RWPE1 (cell line): ENCODE measurements at regions not wholly inside any gene's neighbourhood (a gene's known extent, or its start where the extent isn't known, plus 50 kb on each side); places are given as distances from the start of the nearest gene placed in this dataset.
"Not testable (repeated sequence)": the region's sequence is repeated elsewhere in the genome, so short reads cannot be mapped to it uniquely, and the experiment has no call there.

Experiments
- CTCF ChIA-PET: fragments of 350-600 bp; sonication (Branson Sonifier 250); formaldehyde crosslinking; extraction: SDS; loops from one replicate; lab custom pipeline; 2021; lab: Yijun Ruan, JAX
- POLR2A ChIA-PET: fragments of 400-600 bp; formaldehyde crosslinking; extraction: SDS; loops from one replicate; lab custom pipeline; 2020; ENCODE audit warnings: antibody characterized with exemption; ENCODE audit not compliant: low non-redundant PET; lab: Yijun Ruan, JAX
- DNase-seq: peaks from one replicate; pipeline ENCODE4 v3.0.0; 2012; ENCODE audit warnings: low spot score
- H3K27ac ChIP-seq: fragments of 450-650 bp; 2 replicates; pipeline ENCODE4 v1.5.1; 2017
- TF ChIP-seq, protein P1 (sequence below): fragments of 450-650 bp; conservative IDR thresholded peaks from 2 replicates; pipeline ENCODE4 v1.5.1; 2017; ENCODE audit warnings: low read depth, mild to moderate bottlenecking

DNA sequence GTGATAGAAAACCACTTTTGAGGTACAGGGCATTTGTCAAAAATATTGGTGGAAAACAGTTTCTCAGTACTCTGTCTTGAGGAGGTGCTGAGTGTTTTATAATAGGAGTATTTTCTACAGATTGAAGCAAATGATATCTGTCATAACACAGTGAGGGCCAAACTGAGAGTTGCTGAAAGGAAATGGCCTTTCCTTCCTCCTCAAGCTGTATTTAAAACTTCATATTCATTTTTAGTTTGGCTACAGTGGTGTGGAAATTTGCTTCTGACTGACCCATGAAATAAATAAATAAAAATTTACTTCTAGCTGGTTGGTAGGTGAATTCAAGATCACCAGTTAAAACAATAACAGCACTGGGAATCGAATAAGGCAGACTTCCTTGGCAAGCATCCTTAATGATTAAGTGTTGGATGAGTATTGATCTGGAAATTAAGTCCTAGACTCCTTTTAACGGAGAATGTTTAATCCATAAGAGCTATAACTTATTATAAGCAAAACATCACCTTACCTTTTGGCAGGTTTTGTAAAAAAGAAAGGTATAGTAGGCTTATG, 828.6 kb upstream of the CITED2 start:
- no peak for DNase-seq
- CTCF ChIA-PET, result interaction anchor here (0.6 kb wide), 1 partner anchor 603 kb away, joined by 3 read pairs; no protein-coding TSS in a partner anchor
- TF ChIP-seq, protein P1, sequence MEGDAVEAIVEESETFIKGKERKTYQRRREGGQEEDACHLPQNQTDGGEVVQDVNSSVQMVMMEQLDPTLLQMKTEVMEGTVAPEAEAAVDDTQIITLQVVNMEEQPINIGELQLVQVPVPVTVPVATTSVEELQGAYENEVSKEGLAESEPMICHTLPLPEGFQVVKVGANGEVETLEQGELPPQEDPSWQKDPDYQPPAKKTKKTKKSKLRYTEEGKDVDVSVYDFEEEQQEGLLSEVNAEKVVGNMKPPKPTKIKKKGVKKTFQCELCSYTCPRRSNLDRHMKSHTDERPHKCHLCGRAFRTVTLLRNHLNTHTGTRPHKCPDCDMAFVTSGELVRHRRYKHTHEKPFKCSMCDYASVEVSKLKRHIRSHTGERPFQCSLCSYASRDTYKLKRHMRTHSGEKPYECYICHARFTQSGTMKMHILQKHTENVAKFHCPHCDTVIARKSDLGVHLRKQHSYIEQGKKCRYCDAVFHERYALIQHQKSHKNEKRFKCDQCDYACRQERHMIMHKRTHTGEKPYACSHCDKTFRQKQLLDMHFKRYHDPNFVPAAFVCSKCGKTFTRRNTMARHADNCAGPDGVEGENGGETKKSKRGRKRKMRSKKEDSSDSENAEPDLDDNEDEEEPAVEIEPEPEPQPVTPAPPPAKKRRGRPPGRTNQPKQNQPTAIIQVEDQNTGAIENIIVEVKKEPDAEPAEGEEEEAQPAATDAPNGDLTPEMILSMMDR, result no peak
- POLR2A ChIA-PET, result no interaction called here
- H3K27ac ChIP-seq, result no peak overlapping the region

DNA sequence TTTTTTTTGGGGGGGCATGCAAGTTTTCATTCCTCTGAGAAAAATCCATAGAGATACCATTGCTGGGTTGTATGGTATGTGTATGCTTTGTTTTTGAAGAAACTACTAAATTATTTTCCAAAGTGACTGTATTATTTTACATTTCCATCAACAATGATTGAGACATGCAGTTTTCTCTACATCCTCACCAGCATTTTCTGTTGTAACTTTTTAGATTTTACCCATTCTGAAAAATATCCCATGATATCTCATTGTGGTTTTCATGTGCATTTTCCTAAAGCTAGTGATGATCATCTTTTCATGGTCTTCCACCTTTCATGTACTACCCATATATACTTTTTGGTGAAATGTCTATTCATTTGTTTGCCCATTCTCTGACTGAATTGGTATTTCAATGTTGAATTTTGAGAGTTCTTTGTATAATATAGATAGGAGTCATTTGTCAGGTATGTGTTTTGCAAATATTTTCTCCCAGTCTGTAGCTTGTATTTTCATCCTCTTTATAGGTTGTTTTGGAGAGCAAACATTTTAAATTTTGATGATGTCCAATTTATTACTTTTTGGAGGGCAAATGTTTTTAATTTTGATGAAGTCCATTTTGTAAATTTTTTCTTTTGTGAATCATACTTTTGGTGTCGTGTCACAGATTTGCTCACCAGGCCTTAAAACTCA, 827.5 kb upstream of the CITED2 start:
- ChIA-PET POLR2A (no interaction called here), CTCF (interaction anchor here (0.7 kb wide), 1 partner anchor 1431 kb away, joined by 3 read pairs; no protein-coding TSS in a partner anchor)
- H3K27ac ChIP-seq, result no peak overlapping the region
- TF ChIP-seq, protein P1, result no peak
- no peak for DNase-seq

DNA sequence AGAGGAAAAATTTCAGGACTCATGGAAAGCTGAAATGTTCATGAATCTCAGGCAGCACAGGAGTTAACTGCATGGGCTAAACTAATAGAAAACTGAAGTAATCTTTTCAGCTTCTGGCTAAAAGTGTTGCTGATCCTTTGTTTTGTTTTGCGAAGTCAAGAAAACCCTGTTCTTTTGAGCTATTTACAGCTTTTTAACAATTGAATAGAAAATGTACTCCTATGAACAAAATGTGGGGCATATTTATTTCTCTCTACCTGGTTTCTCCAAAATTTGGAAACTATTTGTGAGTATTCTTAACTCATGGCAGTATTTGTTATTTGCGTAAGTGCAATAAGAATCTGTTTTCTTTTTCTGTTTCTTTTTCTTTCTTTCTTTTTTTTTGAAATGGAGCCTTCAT, 818.8 kb upstream of the CITED2 start:
- TF ChIP-seq, protein P1, result no peak
- ChIA-PET POLR2A (no interaction called here), CTCF (no interaction called here)
- H3K27ac ChIP-seq, result no peak overlapping the region
- DNase-seq, result no peak

DNA sequence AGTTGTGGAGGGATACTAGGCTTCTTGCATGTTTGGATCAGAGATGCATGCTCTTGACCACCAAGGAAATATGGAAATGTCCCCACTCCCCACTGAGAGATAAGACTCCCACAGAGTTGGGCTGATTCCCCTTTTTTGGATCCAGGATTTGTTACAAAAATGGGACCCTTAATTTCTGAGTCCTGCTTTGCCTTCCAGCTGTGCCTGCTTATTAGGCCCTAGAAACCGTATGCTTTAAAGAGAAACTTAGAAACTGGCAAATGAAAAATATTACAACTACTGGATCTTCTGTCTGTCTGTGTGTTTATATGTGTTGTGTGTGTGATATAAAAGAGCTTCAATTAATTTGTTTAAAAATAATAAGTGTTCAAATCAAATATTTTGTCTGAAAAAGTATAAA, 817.6 kb upstream of the CITED2 start:
- CTCF ChIA-PET, result interaction anchor here (0.5 kb wide), 1 partner anchor 146 kb away, joined by 5 read pairs; no protein-coding TSS in a partner anchor
- POLR2A ChIA-PET, result no interaction called here
- TF ChIP-seq, protein P1, result no peak
- no peak overlapping the region for H3K27ac ChIP-seq
- no peak for DNase-seq

DNA sequence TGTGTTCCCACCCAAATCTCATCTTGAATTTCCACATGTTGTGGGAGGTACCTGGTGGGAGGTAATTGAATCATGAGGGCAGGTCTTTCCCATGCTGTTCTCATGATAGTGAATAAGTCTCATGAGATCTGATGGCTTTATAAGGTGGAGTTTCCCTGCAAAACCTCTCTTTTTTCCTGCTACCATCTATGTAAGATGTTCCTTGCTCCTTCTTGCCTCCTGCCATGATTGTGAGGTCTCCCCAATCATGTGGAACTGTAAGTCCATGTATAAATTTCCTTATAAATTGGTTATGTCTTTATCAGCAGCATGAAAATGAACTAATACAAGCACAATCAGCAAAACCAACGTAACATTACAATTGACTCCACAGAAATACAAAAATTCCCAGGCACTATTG, 814.8 kb upstream of the CITED2 start:
- DNase-seq, H3K27ac ChIP-seq, POLR2A ChIA-PET, CTCF ChIA-PET: not testable (repeated sequence)

DNA sequence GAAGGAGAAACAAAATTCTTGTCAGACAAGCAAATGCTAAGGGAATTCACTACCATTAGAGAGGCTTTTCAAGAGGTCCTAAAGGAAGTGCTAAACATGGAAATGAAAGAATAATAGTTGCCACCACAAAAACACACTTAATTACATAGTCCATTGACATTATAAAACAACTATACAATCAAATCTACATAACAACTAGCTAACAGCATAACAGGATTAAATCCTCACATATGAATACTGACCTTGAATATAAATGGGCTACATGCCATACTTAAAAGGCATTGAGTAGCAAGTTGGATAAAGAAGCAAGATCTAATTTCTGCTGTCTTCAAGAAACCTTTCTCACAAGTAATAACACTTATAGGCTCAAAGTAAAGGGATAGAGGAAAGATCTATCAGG, 811.5 kb upstream of the CITED2 start:
- POLR2A ChIA-PET, result no interaction called here
- no peak for DNase-seq
- H3K27ac ChIP-seq, result no peak overlapping the region
- TF ChIP-seq, protein P1, result no peak
- CTCF ChIA-PET, result no interaction called here

DNA sequence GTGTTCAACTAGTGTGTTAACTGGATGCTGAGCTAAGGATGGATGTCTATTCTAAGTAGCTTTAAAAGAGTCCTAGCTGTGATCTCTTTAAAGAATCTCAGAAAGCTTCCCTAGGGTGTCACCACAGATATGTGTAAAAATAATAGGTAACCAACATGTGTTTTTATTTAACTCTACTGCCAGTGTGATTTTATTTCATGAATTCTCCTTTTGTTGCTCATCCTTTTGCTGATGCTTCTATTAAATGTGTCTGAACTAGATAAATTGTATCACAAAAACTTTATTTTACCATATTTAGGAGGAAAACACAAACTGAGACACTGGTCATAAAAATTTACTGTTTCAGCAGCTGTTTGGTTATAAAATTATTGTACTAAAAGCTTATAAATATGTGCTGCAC, 809.4 kb upstream of the CITED2 start:
- ChIA-PET CTCF (no interaction called here), POLR2A (no interaction called here)
- TF ChIP-seq, protein P1, result no peak
- no peak for DNase-seq
- H3K27ac ChIP-seq, result no peak overlapping the region
